ENCODE measurements at regions not wholly inside any gene's neighbourhood (a gene's known extent, or its start where the extent isn't known, plus 50 kb on each side); places are given as distances from the start of the nearest gene placed in this dataset.

- Histone ChIP-seq H3K27ac (no peak overlapping the region), H3K4me1 (peaks cover 0 to 19% (median 2%) of the 10 kb centered on the region in 4 donors), H3K36me3 (no peaks in the 10 kb centered on the region), H3K27me3 (no peaks in the 10 kb centered on the region), H3K4me3 (no peak overlapping the region), H3K9me3 (no peaks in the 10 kb centered on the region)
- no peak for TF ChIP-seq CTCF (IDR thresholded peaks at IDR 0.05)
- intact Hi-C loops (cut with DNase I; ENCODE audit: low total_unique reads), result no loop called here
- no peak for DNase-seq
These were observed 121.7 kb upstream of the JAG1 start for GRCh38 chr20:10795286-10796026.

- intact Hi-C loops (cut with DNase I; ENCODE audit: low total_unique reads), result no loop called here
- no peak overlapping the region for H3K27ac ChIP-seq
- TF ChIP-seq CTCF (IDR thresholded peaks at IDR 0.05), result no peak
These were observed 125.0 kb upstream of the JAG1 start for GRCh38 chr20:10798811-10799210.

DNA sequence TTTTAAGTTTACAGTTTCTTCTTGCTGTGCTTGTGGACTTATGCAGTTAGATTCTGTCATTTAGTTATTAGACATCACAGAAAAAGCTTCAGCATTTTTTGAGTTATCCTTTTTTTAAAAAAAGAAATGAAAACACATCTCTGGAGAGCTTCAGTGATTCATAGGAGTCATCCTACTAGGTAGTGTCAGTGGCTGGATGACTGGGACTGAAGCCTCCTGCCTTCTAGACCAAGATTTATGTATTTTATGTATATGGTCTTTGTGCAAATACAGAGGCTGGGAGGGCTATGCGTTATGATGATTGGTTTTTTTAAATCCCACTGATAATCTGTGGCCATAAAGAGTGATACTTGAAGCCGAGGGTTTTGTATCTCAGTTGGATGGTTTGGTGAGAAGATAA, 125.9 kb upstream of the JAG1 start:
- Histone ChIP-seq H3K36me3 (no peaks in the 10 kb centered on the region), H3K27me3 (no peaks in the 10 kb centered on the region), H3K4me3 (no peak overlapping the region), H3K4me1 (peaks cover 0 to 10% (median 0%) of the 10 kb centered on the region in 4 donors), H3K27ac (no peak overlapping the region), H3K9me3 (no peaks in the 10 kb centered on the region)
- no peak for TF ChIP-seq CTCF (IDR thresholded peaks at IDR 0.05)
- DNase-seq, result no peak
- intact Hi-C loops (cut with DNase I; ENCODE audit: low total_unique reads), result no loop called here

More at GRCh38 chr20:10798811-10799210, 125.0 kb upstream of the JAG1 start:
- H3K4me1 ChIP-seq, result peaks cover 0 to 10% (median 0%) of the 10 kb centered on the region in 4 donors
- H3K9me3 ChIP-seq, result no peaks in the 10 kb centered on the region
- H3K4me3 ChIP-seq, result no peak overlapping the region
- no peak for DNase-seq
- H3K27me3 ChIP-seq, result no peaks in the 10 kb centered on the region
- H3K36me3 ChIP-seq, result no peaks in the 10 kb centered on the region

DNA sequence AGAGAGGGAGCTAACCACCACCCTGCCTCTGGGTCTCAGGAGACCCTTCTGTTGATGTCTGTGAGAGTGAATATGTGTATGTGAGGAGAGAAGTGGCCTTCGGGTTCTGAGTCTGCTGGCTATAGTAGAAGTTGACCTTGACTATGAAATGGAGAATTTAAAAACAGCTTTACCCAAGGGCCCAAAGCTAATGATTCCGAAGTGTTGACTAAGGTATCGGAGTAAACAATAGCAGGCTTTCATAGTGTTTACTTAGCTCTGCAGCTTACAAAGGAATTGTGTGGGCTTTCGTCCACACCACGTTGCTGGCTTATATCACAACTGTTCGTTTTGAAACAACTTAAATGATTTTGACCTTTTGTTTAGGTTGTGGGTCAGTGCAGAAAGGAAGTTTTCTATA, 126.5 kb upstream of the JAG1 start:
- H3K4me1 ChIP-seq, result peaks cover 0 to 10% (median 0%) of the 10 kb centered on the region in 4 donors
- DNase-seq, result no peak
- no peaks in the 10 kb centered on the region for H3K9me3 ChIP-seq
- H3K36me3 ChIP-seq, result no peaks in the 10 kb centered on the region
- intact Hi-C loops (cut with DNase I; ENCODE audit: low total_unique reads), result no loop called here
- no peak overlapping the region for H3K27ac ChIP-seq
- no peak for TF ChIP-seq CTCF (IDR thresholded peaks at IDR 0.05)
- H3K4me3 ChIP-seq, result no peak overlapping the region
- no peaks in the 10 kb centered on the region for H3K27me3 ChIP-seq

DNA sequence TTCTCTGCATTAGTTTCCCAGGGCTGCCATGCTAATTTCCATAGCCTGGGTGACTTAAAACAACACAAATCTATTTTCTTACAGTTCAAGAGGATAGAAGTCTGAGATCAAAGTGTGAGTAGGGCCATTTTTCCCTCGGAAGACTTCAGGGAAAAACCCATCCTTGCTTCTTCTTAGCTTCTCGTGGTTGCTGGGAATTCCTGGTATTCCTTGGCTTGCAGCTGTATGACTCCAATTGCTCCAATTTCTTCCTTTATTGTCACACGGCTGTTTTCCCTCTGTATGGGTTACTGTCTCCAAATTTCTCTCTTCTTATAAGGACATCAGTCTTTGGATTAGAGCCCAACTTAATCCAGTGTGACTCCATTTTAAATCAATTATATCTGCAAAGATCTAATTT, 128.4 kb upstream of the JAG1 start:
- TF ChIP-seq CTCF (IDR thresholded peaks at IDR 0.05), result no peak
- no peak overlapping the region for H3K4me3 ChIP-seq
- H3K9me3 ChIP-seq, result no peaks in the 10 kb centered on the region
- H3K36me3 ChIP-seq, result no peaks in the 10 kb centered on the region
- intact Hi-C loops (cut with DNase I; ENCODE audit: low total_unique reads), result no loop called here
- no peak for DNase-seq
- H3K27ac ChIP-seq, result no peak overlapping the region
- H3K27me3 ChIP-seq, result no peaks in the 10 kb centered on the region
- peaks cover 0 to 22% (median 0%) of the 10 kb centered on the region in 4 donors for H3K4me1 ChIP-seq

Measured in tibial artery (tissue), 4 donors.